HFFc6 (cell line): ENCODE measurements at regions not wholly inside any gene's neighbourhood (a gene's known extent, or its start where the extent isn't known, plus 50 kb on each side); places are given as distances from the start of the nearest gene placed in this dataset.

Experiments
- DNase-seq: peaks from one replicate; pipeline ENCODE4 v3.0.0-alpha.2; 2018
- H3K27ac Mint-ChIP-seq: 2 replicates; pipeline ENCODE4 v1.8.0; 2020; ENCODE audit warnings: mild to moderate bottlenecking, mixed read lengths
- H3K27me3 Mint-ChIP-seq: 2 replicates; pipeline ENCODE4 v1.8.0; 2021; ENCODE audit warnings: mild to moderate bottlenecking, moderate library complexity, mixed read lengths; ENCODE audit not compliant: insufficient read depth
- H3K36me3 Mint-ChIP-seq: 2 replicates; pipeline ENCODE4 v1.8.0; 2021; ENCODE audit warnings: low read depth, mixed read lengths
- H3K4me1 Mint-ChIP-seq: 2 replicates; pipeline ENCODE4 v1.8.0; 2020; ENCODE audit warnings: low read depth, mixed read lengths
- H3K4me3 Mint-ChIP-seq: 2 replicates; pipeline ENCODE4 v1.8.0; 2020; ENCODE audit warnings: mild to moderate bottlenecking, moderate library complexity, mixed read lengths
- H3K9me3 Mint-ChIP-seq: 2 replicates; pipeline ENCODE4 v1.8.0; 2020; ENCODE audit warnings: mild to moderate bottlenecking, mixed read lengths
- CTCF ChIP-seq: fragments of 200-600 bp; sonication (generic); IDR thresholded peaks from 2 replicates; pipeline ENCODE4 v1.5.0; 2021; ENCODE audit warnings: antibody characterized with exemption, mild to moderate bottlenecking

- DNase-seq, result peak; percentile 50
- peaks cover 5% of the 10 kb centered on the region; the same call in 1 of the 2 replicates for H3K9me3 Mint-ChIP-seq
- H3K27ac Mint-ChIP-seq, result peak overlapping the region; percentile 11; the same call in 1 of the 2 replicates
- H3K4me1 Mint-ChIP-seq, result peaks cover 16% of the 10 kb centered on the region; the same call in 1 of the 2 replicates
- no peaks in the 10 kb centered on the region for H3K27me3 Mint-ChIP-seq
- no peak for TF ChIP-seq CTCF
- H3K36me3 Mint-ChIP-seq, result no peaks in the 10 kb centered on the region; the same call in 1 of the 2 replicates
- no peak overlapping the region for H3K4me3 Mint-ChIP-seq
Observed at GRCh38 chr14:83548061-83548839, 1981.7 kb upstream of the FLRT2 start.

DNA sequence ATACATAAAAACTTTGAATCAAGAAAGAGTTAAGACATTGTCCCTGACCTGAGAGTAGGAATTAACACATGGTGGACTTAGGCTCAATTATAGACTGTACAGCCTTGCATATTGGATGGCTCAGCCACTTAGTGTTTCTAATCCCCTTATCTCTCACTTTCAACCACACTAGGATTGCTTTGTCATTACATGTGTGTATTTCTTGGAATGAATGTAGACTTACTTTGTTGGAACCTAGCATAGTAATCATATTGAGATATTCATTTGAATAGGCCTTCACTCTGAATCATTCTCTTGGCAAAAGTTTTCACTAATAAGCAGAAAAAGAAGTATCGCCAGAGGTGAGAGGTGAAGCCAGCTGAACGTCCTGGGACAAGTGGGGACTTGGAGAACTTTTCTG, 1973.9 kb upstream of the FLRT2 start:
- H3K4me3 Mint-ChIP-seq, result no peak overlapping the region
- H3K9me3 Mint-ChIP-seq, result peaks cover 12% of the 10 kb centered on the region
- no peak for TF ChIP-seq CTCF
- H3K36me3 Mint-ChIP-seq, result no peaks in the 10 kb centered on the region
- peak; percentile 2 for DNase-seq
- peaks cover 13% of the 10 kb centered on the region; the same call in 1 of the 2 replicates for H3K4me1 Mint-ChIP-seq
- H3K27ac Mint-ChIP-seq, result no peak overlapping the region
- no peaks in the 10 kb centered on the region for H3K27me3 Mint-ChIP-seq

DNA sequence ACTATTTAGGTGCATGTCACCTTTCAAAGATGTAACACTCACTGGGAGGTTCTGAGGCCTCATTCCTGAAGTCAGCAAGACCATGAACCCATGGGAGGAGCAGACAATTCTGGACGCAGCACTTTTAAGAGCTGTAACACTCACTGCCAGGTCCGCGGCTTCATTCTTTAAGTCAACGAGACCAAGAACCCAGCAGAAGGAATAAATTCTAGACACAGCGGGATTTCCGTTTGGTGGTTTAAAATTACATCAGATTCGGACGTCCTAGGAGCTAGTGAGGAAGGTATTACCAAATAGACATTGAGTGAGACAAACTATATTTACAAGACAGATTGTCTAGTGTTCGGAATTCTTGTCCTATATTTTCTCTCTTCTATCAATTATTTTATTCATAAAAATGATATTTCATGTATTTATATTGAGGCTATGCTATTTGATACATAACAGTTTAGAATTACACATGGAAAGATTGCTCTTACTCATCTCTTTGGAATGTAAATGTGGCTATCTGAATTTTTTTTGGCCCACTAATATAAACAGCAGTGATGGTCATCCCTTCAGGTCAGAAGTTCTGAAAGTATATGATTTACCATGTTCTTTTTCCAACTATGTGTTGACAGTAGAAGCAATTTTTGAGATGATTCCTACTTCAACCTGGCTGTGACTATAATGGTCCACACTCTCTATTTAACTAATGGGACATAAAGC, 1973.0 kb upstream of the FLRT2 start:
- Mint-ChIP-seq H3K27ac (no peak overlapping the region), H3K36me3 (no peaks in the 10 kb centered on the region), H3K27me3 (no peaks in the 10 kb centered on the region), H3K4me1 (peaks cover 13% of the 10 kb centered on the region; the same call in 1 of the 2 replicates), H3K9me3 (peaks cover 12% of the 10 kb centered on the region), H3K4me3 (no peak overlapping the region)
- TF ChIP-seq CTCF, result no peak
- DNase-seq, result peak; percentile 58

DNA sequence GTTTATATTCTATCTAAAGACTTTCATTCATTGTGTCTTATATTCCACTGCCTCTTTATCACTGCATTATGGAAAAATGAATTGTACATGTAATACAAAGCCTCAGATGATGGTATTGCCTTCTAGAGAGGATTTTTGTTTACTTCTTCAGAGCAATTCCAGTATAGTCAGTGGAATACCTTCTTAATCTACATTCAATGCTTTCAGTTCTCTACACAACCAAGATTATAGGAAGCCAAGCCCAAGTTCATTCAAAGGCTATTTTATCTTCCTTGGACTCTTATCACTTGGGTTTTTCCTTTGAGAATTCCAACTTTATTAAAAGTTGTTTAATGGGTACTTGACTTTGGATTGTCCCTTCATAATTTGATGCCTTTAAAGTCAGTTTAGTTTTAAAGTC, 1971.0 kb upstream of the FLRT2 start:
- H3K36me3 Mint-ChIP-seq, result no peaks in the 10 kb centered on the region
- DNase-seq, result no peak
- TF ChIP-seq CTCF, result no peak
- no peak overlapping the region for H3K27ac Mint-ChIP-seq
- H3K9me3 Mint-ChIP-seq, result peaks cover 12% of the 10 kb centered on the region
- H3K4me1 Mint-ChIP-seq, result peaks cover 13% of the 10 kb centered on the region; the same call in 1 of the 2 replicates
- no peaks in the 10 kb centered on the region for H3K27me3 Mint-ChIP-seq
- H3K4me3 Mint-ChIP-seq, result no peak overlapping the region

GRCh38 chr14:83559721-83560120, 1970.2 kb upstream of the FLRT2 start:
- peak; percentile 2 for DNase-seq
- H3K36me3 Mint-ChIP-seq, result no peaks in the 10 kb centered on the region; the same call in 1 of the 2 replicates
- H3K4me3 Mint-ChIP-seq, result no peak overlapping the region
- H3K27ac Mint-ChIP-seq, result no peak overlapping the region
- no peaks in the 10 kb centered on the region for H3K27me3 Mint-ChIP-seq
- peaks cover 13% of the 10 kb centered on the region; the same call in 1 of the 2 replicates for H3K4me1 Mint-ChIP-seq
- peaks cover 15% of the 10 kb centered on the region for H3K9me3 Mint-ChIP-seq
- TF ChIP-seq CTCF, result no peak
